ENCODE measurements at regions not wholly inside any gene's neighbourhood (a gene's known extent, or its start where the extent isn't known, plus 50 kb on each side); places are given as distances from the start of the nearest gene placed in this dataset.

GRCh38 chr13:78098249-78098648 is 179.6 kb upstream of the EDNRB start:
- TF ChIP-seq CTCF (IDR thresholded peaks at IDR 0.05; ENCODE audit: low read depth, low read length) (no peak), EZH2phosphoT487 (IDR thresholded peaks at IDR 0.05; ENCODE audit: low read depth) (no peak)
